AG09319 (cell line): ENCODE measurements at regions not wholly inside any gene's neighbourhood (a gene's known extent, or its start where the extent isn't known, plus 50 kb on each side); places are given as distances from the start of the nearest gene placed in this dataset.

Experiments
- DNase-seq: peaks from one replicate; pipeline ENCODE4 v3.0.0-alpha.2; 2010; ENCODE audit warnings: low read depth; ENCODE audit errors: extremely low read depth
- CTCF ChIP-seq: IDR thresholded peaks from 2 replicates; pipeline ENCODE4 v1.5.1; 2011; ENCODE audit warnings: low read depth, mild to moderate bottlenecking, inconsistent platforms, low read length, moderate library complexity

DNA sequence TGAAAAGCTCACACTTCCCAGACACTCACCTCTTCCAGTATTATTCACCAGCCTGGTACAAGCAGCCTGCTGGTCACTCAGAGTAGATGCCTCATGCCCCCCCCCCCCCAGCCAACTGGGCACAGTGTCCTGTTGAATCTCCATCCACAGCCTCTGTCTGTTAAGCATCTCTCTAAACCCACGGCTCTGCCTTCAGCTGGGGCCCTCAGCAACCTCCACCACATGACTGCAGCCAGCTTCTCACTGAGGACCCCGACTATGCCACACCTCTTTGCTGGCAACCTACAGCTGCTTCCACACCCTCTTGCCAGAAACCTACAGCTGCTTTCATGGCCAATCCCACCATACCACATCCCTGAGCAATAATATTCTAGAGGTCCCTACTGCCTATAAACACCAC lies 113.1 kb downstream of the RHOU start:
- TF ChIP-seq CTCF: no peak
- no peak for DNase-seq

DNA sequence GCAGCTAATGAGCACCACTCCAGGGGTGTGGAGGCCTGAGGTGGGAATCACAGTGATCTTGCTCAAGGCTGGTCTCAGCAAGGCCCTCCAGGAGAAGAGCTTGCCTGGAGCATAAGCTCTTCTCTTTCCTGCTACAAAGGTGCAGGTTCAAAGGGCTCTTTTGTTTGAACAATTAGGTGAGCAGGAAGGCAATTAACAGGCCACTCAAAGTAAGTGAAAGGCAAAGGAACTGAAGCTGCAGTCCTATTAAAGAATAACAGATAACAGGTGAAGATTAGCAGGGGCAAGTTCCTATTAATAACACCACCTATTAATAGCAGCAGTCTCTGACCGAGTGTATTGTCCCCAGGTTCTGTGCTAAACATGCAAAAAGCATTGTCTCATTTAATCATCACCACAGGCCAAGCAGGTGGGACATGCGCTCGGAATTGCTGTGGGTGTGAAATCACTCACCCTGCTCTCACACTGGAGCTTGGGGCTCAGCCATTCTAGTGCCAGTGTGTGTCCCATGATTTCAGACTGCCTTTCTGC lies 113.8 kb downstream of the RHOU start:
- no peak for DNase-seq
- TF ChIP-seq CTCF: no peak

DNA sequence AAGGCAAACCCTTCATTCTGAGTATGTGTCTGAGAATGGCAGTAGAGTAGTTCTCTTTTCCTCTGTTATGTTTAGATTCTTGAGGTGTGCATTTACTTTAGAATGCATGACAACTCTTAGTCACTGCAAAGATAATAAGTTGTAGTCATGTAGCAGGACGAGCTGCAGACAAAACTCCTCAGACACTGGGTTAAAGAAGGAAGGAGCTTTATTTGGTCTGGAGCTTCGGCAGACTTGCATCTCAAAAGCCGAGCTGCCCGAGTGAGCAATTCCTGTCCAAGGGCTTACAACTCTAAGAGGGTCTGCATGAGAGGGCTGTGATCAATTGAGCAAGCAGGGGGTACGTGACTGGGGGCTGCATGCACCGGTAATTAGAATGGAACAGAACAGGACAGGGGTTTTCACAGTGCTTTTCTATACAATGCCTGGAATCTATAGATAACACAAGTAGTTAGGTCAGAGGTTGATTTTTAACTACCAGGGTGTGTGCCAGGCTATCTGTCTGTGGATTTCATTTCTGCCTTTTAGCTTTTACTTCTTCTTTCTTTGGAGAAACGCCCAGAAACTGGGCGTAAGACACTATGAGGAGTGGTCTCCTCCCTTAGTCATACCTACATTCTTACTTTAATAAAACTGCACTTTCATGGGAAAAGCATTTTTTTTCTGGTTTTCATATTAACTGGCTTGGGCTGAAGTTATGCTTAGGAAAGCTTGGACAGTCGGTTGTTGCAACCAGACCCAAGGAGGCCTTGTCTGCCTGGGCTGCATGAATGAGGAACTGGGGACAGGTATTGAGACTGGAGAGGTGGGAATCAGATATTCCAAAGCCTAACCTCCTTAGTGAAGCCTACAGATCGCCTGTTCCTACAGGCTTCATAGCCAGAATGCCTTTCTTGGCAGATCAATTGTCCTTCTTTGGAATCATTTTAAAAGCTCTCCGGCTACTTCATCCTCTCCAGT lies 115.1 kb downstream of the RHOU start:
- no peak for DNase-seq
- no peak for TF ChIP-seq CTCF

- no peak for DNase-seq
- no peak for TF ChIP-seq CTCF
Observed at GRCh38 chr1:228851193-228851592, 115.9 kb downstream of the RHOU start.

- DNase-seq: no peak
- TF ChIP-seq CTCF: no peak
Observed at GRCh38 chr1:228851618-228852017, 116.3 kb downstream of the RHOU start.

DNA sequence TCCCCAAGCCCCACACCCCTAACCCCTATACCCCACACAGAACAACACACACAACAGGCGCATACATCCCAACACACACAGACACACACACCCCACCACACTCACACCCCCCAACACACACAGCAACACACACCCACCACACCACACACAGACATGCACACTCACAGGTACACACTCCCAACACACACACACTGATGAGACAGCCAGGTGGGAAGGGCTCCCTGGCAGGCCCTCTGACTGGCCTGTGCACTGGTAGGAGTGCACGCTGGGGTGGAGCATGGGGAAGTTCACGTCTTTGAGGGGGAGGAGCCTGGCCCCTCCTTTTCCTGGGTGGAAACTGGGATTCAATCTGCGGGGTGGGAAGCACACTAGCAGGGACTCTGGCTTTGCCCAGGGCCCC lies 116.7 kb downstream of the RHOU start:
- no peak for DNase-seq
- no peak for TF ChIP-seq CTCF

DNA sequence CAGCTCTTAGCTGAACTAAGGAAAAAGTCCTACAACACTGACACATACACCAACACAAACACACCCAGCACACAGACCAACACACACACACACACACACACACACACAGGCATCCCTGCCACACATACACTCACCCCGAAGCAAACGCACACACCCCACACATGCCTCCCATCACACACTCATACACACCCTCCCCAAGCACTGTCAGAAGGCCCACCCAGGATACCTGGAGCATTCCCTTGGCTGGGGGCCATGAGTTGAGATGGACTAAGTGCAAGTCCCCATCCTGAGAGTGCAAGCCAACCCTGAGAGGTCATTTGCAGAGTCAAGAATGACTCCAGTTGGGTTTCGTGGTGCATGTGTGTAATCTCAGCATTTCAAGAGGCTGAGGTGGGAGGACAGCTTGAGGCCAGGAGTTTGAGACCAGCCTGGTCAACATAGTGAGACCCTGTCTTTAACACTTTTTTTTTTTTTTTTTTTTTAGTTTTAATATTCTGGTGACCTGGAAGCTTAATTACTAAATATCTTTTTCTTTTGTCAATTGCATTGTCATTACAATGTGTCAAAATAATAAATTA lies 117.3 kb downstream of the RHOU start:
- TF ChIP-seq CTCF: no peak

More for the DNA sequence above, 117.3 kb downstream of the RHOU start:
- no peak for DNase-seq
